ENCODE measurements at regions not wholly inside any gene's neighbourhood (a gene's known extent, or its start where the extent isn't known, plus 50 kb on each side); places are given as distances from the start of the nearest gene placed in this dataset.
"Not testable (repeated sequence)": the region's sequence is repeated elsewhere in the genome, so short reads cannot be mapped to it uniquely, and the experiment has no call there.

DNA sequence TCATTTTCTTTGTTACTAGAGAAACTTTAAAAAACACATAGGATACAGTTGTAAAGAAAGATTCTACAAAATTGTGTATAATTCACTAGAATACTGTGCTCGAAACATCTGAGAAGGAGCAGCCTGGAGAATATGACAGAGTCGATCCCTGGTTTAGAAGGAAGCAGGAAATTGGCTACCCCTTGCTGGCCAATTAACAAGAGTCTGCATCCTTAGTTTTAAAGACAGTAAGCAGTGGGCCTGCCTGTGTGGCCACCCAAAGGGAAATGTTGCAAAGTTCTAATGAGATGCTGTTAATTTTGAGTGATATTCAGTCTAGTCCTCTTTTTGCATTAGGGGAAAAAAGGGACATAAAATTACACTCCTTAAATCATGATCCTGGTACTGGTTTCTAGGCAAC lies 988.6 kb downstream of the PCDH17 start:
- DNase-seq (ENCODE audit: low spot score) = no peak

DNA sequence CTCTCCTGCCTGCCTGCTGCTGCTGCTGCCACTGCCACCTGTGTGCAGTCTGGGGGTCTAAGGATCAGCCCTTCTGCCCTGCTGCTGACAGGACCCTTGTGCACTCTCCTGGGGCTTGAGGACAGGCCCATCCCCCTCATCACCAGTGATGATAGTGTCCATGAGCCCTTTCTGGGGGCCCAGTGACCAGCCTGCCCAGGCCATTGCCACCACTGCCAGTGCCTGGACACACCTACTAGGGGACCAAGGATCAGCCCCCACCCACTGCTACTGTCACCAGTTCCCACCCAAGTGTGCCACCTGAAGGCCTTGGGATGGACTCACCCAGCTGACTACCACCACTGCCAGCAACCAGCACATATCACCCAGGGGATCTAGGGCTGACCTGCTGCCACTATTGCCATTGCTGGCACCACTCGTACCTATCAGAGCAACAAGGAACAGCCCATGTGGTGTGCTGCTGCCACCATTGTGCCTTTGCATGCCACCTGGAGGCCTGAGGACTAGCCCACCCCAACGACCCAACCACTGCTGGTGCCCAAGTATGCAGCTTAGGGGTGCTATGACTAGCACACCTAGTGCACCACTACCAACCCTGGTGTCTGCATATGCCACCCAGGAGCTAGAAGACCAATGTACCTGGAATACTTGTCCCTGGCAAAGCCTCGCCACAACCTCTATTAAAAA lies 994.3 kb downstream of the PCDH17 start:
- no peak for DNase-seq (ENCODE audit: low spot score)

DNA sequence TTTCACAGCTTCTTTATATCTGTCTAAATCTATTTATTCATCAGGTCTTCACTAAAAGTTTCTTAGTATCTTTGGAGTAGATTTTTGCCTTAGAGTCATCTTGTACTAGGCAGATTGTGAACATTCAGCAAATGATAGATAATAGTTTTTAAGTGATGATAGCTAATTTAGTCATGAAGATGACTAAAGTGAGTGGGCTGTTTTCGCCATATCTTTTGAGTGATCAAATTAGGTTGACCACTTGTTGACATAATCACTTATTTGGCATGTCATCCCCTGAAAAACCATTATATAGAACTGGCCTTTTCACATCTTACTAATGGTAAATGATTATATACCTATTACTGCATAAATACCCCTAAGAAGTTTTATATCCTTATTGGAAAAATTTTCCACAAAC lies 999.2 kb downstream of the PCDH17 start:
- no peak for DNase-seq (ENCODE audit: low spot score)

DNA sequence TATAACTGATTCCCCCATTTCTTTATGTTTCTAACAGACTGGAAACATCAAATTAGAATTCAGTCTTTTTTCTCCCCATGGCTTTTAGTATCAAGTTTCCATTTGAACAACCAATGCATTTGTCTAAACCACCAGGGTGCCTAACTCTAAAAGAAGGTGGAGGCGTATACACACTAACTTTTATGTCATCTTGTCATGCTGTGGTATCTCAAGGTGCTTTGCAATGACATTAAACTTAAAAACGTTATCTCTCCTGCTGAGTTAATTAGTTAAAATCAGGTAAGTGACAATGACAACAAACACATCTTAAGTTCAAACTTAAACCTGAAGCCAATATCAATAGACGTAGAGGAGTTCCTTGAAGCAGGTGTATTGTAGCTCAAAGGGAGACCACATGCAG lies 1001.7 kb downstream of the PCDH17 start:
- DNase-seq (ENCODE audit: low spot score) = no peak

DNA sequence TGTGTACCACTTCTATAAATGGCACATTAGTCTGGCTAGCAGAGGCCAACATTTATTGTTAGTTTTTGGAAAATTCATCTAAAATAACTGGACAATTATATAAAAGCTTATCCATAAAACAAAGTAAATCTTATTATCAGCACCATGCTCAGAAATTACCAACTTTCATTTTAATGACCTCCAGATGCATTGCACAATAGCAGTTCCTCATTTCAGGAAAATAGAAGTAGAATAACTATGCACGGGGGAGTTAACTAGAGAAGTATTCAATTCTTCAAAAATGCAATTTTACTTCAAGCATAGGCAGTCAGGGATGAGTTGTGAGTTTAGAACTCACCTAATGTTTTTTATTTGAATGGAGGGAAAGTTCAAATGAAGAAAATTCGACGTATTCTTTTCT lies 1023.5 kb downstream of the PCDH17 start:
- no peak for DNase-seq (ENCODE audit: low spot score)

DNA sequence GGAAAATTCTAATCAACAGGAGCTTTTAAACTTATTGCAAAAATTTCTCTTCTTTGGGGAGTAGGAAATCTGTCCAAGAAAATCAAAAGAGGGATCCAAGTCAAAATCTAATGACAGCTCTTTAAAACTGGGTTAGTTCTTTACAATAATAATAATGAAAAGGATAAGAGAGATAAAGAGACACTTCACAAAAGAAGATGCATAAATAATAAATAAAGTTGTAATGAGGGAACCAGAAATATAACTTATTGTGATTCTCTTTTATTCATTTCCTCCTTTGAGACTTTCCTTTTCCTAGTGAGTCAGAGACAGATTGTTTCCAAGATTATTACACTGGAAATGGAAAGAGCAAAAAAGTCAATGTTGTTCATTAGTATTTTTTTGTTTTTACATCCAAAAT lies 1029.3 kb downstream of the PCDH17 start:
- DNase-seq (ENCODE audit: low spot score) = no peak

DNA sequence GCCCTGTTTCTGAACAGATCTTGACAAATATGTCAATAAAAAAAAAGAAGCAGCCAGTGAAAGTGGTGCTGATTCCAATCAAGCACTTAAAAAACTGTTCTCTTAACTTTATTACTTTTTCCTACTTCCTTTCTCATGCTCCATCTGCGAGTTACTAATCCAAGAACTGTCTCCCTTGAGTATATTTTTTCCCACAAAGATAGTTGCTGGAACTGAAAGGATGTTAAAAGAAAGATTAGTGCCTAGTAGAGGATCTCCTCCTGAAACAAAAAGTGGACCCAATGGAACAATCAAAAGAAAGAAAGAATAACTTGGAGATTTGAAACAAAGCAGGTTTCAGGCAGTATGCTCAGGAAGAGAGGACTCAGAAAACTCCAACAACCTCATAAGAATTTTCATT lies 1034.8 kb downstream of the PCDH17 start:
- no peak for DNase-seq (ENCODE audit: low spot score)

DNA sequence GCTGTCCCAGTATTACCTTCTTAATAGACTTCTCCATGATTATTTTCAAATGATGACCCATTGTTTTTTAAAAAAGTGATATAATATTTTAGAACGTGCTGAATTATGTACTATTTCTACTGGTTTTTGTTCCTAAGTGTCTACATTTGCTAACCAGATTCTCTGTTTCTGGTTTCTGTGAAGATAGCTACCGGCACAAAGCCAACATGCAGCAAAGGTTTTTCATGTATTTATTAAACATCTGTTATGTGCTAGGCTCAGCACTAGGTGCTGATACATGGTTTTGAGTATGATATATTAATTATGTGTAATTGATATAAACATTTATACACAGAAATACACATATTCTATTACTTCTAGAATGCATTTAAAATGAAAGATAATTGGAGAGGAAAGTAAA lies 1035.6 kb downstream of the PCDH17 start:
- no peak for DNase-seq (ENCODE audit: low spot score)

DNA sequence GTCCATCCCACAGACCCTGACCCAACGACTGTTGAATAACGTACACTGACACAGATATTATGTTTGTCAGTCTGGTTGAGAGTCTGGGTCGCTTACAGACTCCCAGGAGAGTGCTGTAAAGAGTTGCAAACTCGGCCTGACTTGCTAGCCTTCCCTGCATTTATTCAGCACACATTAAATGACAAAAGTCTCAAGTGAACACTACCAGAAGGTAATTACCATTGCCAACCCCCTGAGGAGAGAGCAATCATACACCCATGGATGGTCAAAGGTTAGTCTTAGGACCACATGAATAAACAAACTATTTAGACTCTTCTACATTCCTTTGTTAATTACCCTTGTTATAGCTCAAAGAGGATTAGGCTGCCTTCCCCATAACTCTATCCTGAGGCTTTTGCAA lies 1048.6 kb downstream of the PCDH17 start:
- no peak for DNase-seq (ENCODE audit: low spot score)

DNA sequence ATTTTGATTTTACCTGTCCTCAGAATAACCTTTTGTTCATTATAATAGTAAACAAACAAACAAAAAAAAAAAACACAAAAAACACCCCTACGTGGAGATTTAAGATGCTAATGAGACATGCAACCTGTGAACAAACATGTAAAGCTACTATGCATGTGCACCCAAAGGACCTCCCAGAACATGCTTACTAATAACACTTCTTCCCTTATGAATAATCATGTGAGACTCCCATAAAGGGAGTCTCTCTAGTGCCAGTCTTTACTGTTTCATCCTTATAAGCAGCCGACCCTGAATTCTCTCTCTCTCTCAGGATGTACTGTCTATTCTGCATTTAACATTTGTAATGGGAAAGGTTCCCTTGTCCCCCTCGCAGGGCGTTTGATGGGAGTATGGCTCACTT lies 1051.1 kb downstream of the PCDH17 start:
- DNase-seq (ENCODE audit: low spot score) = no peak

DNA sequence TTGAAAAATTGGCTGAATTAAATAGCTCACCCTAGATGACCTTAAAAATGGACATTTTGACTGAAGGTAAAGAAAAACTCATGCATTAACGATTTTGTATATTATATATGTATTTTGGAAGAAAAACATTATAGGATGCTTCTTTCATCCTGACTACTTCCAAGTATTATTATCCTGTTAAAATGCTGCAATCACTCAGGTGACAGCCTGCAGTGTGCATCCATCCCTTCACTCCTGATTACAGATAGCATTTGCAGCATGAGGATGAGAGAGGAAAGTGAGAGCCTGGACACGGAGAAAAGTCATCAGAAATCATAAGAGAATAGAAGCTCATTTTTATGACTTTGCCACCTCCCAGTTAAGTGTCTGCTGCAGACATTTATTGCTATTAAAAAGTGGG lies 1055.6 kb downstream of the PCDH17 start:
- DNase-seq (ENCODE audit: low spot score) = no peak

DNA sequence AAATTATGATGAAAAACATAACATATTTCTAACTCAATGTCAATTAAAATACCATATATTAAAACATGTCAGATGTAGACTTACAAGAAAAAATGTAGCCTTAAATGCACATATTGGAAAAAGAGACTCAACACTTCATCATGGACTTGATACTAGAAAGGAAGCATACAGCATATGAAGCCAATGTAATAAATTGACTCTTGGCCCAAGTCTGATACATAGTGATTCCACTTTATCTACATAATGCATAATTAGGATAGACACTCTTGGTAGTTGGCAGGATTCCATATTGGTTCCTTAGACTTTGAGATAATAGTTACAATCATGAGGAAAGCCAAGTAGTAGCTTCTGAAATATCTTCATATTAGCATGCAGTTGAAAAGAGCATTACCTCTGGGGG lies 1067.0 kb downstream of the PCDH17 start:
- DNase-seq (ENCODE audit: low spot score) = no peak

DNA sequence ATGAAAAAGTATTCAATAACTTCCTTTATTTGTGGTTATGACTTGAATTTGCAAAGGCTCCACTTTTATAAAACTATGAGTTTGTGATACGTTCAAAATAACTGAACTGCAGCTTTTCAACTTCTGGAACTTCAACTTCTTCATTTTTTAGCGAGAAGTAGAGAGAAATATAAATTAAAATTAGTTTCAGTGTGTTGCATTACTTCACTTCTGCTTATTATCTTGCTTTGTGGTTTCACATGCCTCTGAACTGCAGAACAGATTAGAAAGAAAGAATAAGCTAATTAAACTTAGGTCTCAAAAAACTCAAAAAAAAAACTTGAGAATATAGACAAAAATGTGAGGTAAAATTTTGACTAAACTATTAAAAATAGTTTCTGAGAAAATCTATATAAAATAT lies 1073.4 kb downstream of the PCDH17 start:
- no peak for DNase-seq (ENCODE audit: low spot score)

DNA sequence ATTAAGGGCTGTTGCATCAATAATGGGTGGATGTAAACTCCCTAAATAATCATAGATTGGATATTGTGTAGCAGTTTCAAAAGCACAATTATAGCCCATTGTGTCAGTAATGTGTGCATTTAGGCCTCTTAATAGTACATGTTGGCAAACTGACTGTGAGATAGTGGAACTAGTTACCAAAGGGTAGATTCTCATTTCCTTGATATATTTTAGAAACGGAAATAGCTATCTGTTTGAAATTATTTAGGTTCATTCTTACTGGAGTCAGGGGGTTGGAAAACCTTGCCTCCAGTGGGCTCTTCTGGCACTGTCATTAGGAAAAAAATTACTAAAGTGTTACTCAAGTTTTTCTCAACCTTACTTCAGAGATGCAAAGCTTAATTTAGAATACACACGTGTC lies 1074.9 kb downstream of the PCDH17 start:
- DNase-seq (ENCODE audit: low spot score) = no peak

DNA sequence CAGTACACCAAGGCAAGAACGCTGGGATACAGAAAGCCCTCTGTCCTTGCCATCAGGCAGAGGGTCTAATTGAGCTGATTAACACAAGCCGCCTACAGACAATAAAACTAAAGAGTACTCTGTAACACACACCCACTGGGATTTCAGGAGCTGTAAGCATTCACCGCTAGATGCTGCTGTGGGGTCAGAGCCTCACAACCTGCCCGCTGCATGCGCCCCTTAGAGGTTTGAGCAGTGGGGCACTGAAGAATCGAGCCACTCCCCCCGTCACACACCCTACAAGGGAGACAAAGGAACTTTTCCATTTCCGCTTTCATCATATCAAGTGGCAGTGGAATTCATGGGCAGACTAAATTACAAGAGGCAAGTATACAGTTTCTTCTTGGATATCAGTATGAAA lies 1080.6 kb downstream of the PCDH17 start:
- DNase-seq (ENCODE audit: low spot score) = no peak

DNA sequence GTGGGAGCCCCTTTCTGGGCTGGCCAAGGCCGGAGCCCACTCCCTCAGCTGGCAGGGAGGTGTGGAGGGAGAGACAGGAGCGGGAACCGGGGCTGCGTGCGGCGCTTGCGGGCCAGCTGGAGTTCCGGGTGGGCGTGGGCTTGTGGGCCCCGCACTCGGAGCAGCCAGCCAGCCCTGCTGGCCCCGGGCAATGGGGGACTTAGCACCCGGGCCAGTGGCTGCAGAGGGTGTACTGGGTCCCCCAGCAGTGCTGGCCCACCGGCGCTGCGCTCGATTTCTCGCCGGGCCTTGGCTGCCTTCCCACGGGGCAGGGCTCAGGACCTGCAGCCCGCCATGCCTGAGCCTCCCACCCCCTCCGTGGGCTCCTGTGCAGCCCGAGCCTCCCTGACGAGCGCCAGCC lies 1082.5 kb downstream of the PCDH17 start:
- not testable (repeated sequence) for DNase-seq (ENCODE audit: low spot score)

DNA sequence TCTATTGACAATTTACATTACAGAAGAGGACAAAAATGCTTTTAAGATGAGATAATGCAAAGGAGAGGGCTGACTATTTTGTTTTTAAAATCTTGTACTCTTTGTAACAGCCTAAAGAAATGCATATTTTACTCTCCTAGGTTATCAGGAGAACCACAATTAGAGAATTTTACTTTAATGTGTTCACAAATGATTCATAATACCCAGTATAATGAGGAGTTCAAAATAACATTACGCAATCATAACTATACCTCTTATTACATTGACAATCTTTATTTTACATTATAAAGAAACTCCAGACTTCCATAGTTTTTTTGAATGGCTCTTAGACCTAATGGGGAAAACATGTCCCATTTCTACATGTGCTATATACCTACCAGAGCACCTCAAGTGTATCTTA lies 1089.7 kb downstream of the PCDH17 start:
- no peak for DNase-seq (ENCODE audit: low spot score)

DNA sequence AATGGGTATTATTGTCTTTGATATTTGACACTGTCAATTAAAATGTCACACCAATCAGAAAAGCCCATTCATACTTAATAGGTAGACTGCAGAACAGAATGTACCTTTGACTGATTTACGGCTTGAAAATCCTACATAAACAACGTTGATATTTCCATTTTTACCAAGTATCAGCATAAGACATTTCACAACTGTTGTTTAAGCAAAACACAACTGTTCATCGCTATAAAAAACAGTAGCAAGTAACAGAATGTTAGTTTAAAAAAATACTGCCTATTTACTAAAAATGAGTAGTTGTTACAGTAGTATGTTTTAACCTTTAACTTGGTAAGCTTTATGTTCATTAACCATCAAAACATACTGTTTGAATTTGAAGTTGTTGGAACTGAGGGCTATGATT lies 1096.6 kb downstream of the PCDH17 start:
- DNase-seq (ENCODE audit: low spot score) = no peak

DNA sequence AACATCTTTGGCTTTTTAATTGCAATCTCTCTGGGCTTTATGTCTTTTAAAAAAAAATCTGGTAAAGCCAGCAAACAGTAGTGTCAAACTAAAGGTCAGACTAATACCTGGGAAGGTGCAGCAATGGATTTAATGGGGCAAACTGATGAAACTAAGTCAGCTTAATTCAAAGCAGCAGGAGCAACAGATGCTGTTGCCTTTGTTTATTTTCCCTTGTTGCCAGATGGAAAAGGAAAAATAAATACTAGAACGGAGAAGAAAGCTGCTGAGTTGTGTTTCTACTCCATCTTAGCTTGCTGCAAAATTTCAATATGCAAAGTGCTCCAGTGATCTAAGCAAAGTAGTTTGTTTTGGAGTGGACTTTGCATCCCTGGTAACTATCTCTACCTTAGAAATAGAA lies 1097.8 kb downstream of the PCDH17 start:
- DNase-seq (ENCODE audit: low spot score) = no peak

DNA sequence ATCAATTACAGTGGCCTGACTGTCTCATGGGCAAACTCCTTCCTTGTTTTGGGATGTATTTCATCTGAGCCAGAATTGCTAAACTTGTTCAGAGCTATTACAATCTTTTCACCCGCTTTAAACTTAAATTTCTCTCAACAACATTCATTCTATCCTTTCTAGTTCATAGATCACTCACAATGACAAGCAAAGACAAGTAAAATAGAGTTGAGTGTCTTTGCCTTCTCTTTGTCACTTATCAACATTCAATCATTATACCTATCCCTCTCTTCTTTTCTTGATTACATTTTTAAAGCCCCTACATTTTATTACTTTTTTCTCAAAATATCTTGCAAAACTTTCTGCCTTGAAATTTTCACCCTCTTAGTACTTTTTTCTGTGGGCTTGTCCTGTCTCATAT lies 1113.1 kb downstream of the PCDH17 start:
- no peak for DNase-seq (ENCODE audit: low spot score)

DNA sequence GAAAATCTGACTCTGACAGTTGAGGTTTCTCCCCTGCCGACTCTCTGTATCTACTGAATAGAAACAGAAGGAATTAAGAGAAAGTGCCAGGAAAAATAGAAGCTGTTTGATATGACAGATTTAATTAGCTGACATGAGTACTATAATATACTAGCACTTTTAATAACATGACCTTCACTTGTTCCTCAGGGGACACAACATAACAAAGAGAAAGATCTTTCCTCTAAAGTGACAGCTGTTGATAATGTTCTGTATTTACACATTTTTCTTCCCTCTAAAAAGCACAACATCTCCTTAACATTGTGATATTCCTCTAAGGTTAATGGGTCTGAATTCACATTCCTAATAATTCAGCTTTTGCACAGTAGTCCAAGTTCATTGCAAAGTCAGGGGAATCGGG lies 1136.0 kb downstream of the PCDH17 start:
- no peak for DNase-seq (ENCODE audit: low spot score)

DNA sequence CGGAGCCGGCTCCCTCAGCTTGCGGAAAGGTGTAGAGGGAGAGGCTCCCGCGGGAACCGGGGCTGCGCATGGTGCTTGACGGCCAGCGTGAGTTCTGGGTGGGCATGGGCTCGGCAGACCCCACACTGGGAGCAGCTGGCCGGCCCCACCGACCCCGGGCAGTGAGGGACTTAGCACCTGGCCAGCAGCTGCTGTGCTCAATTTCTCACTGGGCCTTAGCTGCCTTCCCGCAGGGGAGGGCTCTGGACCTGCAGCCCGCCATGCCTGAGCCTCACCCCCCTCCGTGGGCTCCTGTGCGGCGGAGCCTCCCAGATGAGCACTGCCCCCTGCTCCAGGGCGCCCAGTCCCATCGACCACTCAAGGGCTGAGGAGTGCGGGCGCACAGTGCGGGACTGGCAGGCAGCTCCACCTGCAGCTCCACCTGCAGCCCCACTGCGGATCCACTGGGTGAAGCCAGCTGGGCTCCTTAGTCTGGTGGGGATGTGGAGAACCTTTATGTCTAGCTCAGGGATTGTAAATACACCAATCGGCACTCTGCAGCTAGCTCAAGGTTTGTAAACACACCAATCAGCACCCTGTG lies 1141.8 kb downstream of the PCDH17 start:
- DNase-seq (ENCODE audit: low spot score) = no peak

DNA sequence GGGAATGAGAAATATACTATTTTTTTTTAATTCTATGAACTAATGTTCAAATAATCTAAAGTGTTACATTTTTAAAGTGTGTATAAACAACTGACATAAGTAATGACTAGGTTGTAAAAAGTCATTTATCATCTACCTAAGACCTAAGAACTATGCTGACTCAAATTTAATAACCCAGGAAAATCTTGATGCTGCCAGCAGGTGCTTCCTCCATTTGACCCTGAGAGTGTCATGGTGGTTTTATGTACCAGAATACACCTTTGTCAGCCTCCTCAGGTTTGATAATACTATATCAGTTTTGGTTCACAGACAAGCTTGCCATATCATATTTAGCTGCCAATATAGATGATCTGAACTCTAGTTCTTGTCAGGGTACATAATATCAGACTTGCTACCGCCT lies 1151.2 kb downstream of the PCDH17 start:
- DNase-seq (ENCODE audit: low spot score) = no peak

DNA sequence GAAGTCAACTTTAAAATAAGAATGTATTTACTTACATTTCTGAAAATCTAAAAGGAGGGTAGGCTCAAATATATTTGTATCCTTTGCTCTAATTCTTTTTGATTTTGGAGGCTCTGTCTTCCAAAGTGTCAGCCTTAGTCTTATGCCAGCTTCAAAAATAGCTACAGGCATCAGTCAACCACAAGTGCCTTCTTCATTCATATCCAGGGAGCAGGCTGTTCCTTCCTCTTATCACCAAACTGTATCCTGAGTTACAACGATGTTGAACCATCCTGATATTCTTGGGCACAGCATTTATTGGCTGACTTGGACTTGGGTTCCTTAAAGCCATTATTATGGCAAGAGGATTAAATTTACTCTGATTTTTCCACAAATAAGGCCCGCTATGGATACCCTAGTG lies 1161.3 kb downstream of the PCDH17 start:
- no peak for DNase-seq (ENCODE audit: low spot score)
